Ectodermal cell (in vitro differentiated cells): ENCODE measurements at regions not wholly inside any gene's neighbourhood (a gene's known extent, or its start where the extent isn't known, plus 50 kb on each side); places are given as distances from the start of the nearest gene placed in this dataset.

ENCODE experiments used
- H3K27ac ChIP-seq: 2 replicates; pipeline ENCODE4 v1.7.0; 2013; ENCODE audit warnings: mild to moderate bottlenecking, low read depth, low read length; ENCODE audit not compliant: insufficient read depth, poor library complexity, severe bottlenecking
- H3K27me3 ChIP-seq: 2 replicates; pipeline ENCODE4 v1.7.0; 2013; ENCODE audit warnings: mild to moderate bottlenecking, low read length; ENCODE audit not compliant: insufficient read depth, control insufficient read depth, poor library complexity, severe bottlenecking
- H3K36me3 ChIP-seq: one replicate; pipeline ENCODE4 v1.7.0; 2013; ENCODE audit warnings: low read length; ENCODE audit not compliant: control insufficient read depth, insufficient read depth
- H3K4me1 ChIP-seq: one replicate; pipeline ENCODE4 v1.7.0; 2013; ENCODE audit warnings: low read length; ENCODE audit not compliant: control insufficient read depth, insufficient read depth
- H3K4me3 ChIP-seq: 2 replicates; pipeline ENCODE4 v1.7.0; 2013; ENCODE audit warnings: low read depth, low read length, control low read depth; ENCODE audit not compliant: insufficient read depth
- H3K9me3 ChIP-seq: 2 replicates; pipeline ENCODE4 v1.7.0; 2013; ENCODE audit warnings: mild to moderate bottlenecking, low read length, moderate library complexity; ENCODE audit not compliant: control insufficient read depth
- WGBS, 2 experiments: methylation state at CpG; one replicate each; pipeline ENCODE4 v1.1.7; 2013; ENCODE audit warnings: missing lambda C conversion rate in 2 of 2; 5-methylcytosine and 5-hydroxymethylcytosine counted together

DNA sequence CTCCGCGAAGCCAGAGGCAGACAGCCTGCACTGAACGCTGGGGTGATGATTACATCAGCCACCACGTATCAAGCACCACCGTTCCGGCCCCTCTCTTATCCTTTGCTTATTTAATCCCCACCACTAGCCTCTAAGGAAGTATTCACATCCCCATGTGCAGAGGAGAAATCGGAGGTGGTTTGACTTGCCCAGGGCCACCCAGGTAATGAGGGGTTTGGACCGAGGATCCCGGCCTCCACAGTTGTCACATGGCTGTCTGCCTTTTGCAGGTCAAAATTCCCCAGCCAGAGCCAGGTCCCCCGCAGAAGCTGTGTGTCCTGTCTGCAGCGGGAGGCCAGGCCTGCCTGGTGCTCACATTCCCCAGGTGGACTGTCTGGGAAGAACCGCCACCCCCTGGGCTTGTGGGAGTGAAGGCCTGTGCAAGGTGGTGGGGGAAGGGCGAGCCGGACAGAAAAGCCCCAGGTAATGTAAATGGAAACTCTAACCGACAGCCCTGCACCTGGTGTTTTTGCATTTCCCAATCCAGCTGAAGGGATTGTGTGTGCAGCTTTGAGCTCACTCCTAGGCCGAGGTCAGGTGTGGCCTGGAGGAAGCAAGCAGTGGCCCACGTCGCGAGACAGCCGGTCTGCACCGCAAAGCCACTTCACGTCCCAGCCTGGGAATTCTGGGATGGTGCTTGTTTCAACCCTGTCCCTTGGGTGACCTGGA is 108.5 kb upstream of the ID2 start:
- H3K36me3 ChIP-seq: no peaks in the 10 kb centered on the region
- H3K27ac ChIP-seq: no peak overlapping the region
- H3K27me3 ChIP-seq: no peaks in the 10 kb centered on the region
- peaks cover 4% of the 10 kb centered on the region for H3K4me1 ChIP-seq
- H3K4me3 ChIP-seq: no peak overlapping the region
- 89% methylated on average over 22 of the region's 22 CpGs for WGBS, 2 experiments
- H3K9me3 ChIP-seq: no peaks in the 10 kb centered on the region

DNA sequence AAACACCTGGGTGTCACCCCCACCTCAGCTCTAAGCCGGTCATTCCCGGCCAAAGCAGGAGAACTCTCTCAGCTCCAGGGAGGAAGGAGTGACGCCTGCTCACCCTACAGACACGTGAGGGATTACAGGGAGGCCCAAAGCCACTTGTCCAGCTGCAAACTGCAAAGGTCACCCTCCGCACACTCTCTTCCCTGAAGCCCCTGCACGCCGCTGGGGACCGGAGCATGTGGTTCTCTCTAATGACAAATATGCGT is 108.0 kb upstream of the ID2 start:
- no peaks in the 10 kb centered on the region for H3K27me3 ChIP-seq
- no peak overlapping the region for H3K27ac ChIP-seq
- WGBS, 2 experiments: 90 to 93% methylated on average over 9 of the region's 9 CpGs
- no peaks in the 10 kb centered on the region for H3K36me3 ChIP-seq
- H3K4me1 ChIP-seq: peaks cover 4% of the 10 kb centered on the region
- H3K4me3 ChIP-seq: no peak overlapping the region
- no peaks in the 10 kb centered on the region for H3K9me3 ChIP-seq

DNA sequence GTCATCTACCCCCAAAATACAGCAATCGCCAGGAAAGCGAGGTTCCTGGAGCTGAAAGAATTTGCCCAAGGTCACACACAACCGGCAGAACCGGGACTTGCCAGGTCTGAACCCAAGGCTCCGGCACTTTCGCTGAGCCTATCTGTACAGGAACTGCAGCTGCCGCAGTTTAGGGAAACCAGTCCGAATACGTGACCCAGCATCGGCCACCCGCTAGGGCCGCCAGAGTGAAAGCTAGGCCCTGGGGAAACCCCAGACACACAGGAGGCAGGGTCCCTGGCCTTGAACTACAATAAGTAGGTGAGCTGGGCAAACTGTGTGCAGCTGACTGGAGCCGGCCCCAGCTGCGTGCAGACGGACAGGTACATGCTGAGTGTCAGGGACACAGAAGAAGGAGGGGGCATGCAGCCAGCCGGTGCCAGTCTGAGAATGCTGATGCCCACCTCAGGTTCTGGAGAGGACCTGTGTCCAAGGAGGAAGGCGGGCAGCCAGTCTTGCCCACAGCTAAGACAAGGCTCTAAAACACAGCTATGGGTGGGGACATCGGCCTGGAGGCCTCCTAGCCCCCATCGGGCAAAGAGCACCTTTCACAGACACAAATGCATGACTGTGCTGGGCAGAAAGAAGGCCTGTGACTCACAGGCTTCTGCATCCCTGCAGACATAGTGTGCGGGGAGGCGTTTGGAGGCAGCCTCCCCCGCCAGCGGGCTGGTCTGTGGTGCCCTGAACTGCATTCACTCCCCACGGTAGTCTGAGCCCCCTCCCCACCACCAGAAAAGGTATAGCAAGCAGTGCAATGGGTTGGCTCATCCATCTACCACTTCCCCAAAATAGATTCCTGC is 107.4 kb upstream of the ID2 start:
- no peaks in the 10 kb centered on the region for H3K9me3 ChIP-seq
- H3K4me1 ChIP-seq: peaks cover 4% of the 10 kb centered on the region
- 94% methylated on average over 24 of the region's 24 CpGs for WGBS, 2 experiments
- H3K4me3 ChIP-seq: no peak overlapping the region
- no peaks in the 10 kb centered on the region for H3K36me3 ChIP-seq
- H3K27ac ChIP-seq: no peak overlapping the region
- H3K27me3 ChIP-seq: no peaks in the 10 kb centered on the region

DNA sequence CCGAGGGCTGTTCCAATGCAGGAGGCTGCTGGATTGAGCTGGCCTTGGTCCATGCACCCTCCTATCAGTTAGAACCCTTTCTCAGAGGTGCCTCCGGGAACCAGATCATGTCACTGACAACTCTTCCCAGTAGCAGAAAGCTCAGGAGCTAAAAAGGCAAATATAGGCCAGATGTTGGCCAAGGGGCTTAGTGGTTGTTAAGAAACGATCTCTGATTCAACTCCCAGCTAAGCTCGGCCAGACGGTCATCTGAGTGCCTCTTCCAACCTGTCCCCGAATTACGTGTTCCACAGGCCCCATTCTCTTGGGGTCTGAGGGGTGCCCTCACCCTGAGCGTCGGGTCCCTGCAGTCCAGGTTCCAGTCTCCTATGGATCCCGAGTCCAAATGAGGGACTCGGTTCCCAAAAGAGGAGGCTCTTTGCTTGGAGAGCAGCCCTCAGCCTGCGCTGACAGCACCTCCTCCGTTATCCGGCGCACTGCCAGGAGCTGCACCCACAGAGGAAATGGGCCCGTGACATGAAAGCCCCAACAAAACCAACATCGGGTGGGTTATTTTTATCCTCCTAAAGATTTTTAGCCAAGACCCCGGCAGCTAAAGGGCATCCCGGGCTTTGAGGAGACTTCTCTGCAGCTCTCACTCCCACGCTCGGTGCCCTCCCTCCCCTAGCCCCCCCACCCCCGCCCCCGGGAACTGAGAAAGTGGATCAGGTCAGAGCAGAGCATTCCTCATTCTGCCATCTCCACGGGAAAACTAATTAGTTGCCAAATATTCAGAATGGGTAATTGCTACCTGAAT is 106.6 kb upstream of the ID2 start:
- Histone ChIP-seq H3K36me3 (no peaks in the 10 kb centered on the region), H3K27ac (no peak overlapping the region), H3K4me3 (no peak overlapping the region), H3K27me3 (no peaks in the 10 kb centered on the region), H3K9me3 (no peaks in the 10 kb centered on the region), H3K4me1 (peaks cover 4% of the 10 kb centered on the region)
- WGBS, 2 experiments: 89 to 91% methylated on average over 22 to 23 of the region's 24 CpGs

DNA sequence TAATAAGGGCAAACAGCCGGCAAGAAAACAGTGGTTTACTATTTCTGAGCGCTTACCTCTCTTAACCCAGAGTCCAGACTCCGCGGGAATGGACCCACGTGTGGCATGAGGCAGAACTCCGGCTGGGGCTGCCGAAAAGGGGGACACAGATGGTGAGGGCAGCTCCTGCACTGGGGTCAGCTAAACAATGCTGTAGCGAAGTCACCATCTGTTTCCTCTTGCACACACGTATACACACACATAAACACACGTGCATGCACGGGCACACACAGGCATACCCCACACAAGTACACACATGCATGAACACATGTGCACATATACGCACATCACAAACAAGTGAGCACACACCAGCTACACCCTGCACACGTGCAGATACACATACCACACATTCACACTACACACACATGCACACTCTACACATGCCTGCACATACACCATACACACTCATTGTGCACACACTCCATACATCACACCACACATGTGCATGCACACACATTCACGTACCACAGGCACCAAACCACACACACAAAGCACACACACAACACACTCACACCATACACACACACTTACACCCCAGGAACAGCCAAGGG is 105.9 kb upstream of the ID2 start:
- no peak overlapping the region for H3K27ac ChIP-seq
- H3K36me3 ChIP-seq: no peaks in the 10 kb centered on the region
- no peak overlapping the region for H3K4me3 ChIP-seq
- WGBS, 2 experiments: 92 to 94% methylated on average over 14 of the region's 14 CpGs
- H3K4me1 ChIP-seq: peaks cover 4% of the 10 kb centered on the region
- H3K9me3 ChIP-seq: no peaks in the 10 kb centered on the region
- no peaks in the 10 kb centered on the region for H3K27me3 ChIP-seq

DNA sequence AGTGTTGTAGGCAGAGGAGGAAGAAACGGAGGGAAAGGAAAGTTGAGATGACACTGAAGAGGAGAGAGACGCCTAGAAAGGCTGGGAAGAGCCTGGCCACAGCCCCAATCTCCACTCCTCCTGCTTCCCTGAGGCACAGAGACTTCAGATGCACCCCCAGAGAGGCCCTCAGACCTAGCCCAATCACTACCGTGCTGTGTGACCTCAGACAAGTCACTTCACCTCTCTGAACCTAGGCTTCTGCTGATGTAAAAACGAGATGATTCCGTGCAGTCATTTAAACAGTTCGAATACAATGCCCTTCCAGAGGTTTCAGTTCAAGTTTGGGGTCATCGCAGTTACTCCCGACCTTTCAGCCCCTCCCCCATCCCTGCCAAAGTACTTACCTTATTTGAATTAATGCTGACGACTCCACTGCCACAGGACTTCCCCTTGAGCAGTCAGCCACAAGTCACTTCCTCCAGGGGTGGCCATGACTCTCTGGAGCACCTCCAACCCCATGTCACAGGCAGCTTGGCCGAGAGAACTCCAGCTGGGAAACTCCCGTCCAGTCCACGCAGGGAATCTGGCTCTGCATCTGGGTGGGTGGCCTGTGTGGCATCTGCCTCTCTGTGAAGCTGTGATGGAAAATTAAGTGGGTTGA is 105.2 kb upstream of the ID2 start:
- H3K4me3 ChIP-seq: no peak overlapping the region
- no peak overlapping the region for H3K27ac ChIP-seq
- no peaks in the 10 kb centered on the region for H3K27me3 ChIP-seq
- 84 to 88% methylated on average over 12 of the region's 12 CpGs for WGBS, 2 experiments
- no peaks in the 10 kb centered on the region for H3K36me3 ChIP-seq
- H3K9me3 ChIP-seq: no peaks in the 10 kb centered on the region
- H3K4me1 ChIP-seq: peaks cover 4% of the 10 kb centered on the region

DNA sequence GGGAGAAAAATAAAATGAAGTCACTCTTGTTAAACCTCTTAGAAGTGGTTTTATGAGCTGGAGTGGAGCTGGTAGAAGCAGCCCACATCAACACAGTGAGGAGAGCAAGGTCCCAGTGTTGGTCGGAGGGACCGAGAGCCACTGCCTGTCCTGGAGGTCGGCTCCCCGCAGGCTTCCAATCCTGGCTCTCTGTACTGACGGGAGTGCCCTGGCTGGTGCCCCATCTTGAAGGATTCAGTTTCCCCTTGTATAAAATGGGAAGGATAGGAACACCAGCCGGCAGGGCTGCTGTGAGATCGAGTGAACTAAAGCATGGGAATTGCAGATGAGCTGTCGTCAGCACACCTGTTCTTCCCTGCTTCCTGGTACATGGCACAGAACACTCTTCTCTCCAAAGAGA is 104.3 kb upstream of the ID2 start:
- Histone ChIP-seq H3K4me1 (peaks cover 4% of the 10 kb centered on the region), H3K36me3 (no peaks in the 10 kb centered on the region), H3K27me3 (peaks cover 7% of the 10 kb centered on the region), H3K9me3 (no peaks in the 10 kb centered on the region), H3K27ac (no peak overlapping the region), H3K4me3 (no peak overlapping the region)
- 78 to 81% methylated on average over 8 of the region's 8 CpGs for WGBS, 2 experiments

DNA sequence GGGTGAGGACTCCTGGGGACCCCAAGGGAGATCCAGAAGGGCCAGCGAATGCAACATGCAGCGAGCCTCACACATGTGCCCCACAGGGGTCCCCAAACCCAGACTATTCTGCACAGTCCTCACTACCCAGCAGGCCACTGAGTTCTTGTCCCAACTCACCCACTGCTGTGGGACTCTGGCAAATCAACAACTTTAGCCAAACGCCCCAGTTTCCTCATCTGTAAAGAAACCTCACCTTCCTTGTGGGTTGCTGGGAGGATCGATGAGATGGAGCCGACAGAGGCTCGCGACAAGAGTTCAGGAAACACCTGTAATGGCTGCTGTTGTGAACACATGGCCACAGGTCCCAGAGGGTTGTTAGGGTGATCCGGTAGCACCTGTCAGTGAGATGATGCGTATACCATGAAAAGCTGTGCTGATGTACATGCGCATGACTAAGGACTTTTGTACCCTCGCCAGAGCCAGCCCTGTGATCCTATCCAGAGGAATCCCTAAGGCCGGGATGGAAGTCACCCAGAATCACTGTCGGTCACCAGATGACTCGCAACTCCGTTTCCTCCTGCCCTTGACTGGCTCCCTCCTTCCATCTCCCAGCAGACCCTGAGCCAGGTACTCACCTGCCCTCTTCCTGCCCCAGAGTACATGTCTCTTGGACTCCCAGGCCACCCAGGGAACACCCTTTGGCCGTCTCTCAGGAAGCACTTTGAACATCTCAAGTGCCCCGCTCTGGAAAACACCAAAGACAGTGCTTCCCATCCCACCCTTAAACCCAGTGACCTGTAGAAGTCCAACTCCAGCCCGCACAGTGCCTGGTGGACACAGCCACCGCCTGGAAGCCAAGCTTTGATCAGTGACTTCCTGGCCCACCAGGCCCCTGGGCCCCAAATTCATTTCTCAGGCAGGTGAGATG is 103.3 kb upstream of the ID2 start:
- Histone ChIP-seq H3K27me3 (peaks cover 17% of the 10 kb centered on the region), H3K4me3 (no peak overlapping the region), H3K9me3 (no peaks in the 10 kb centered on the region), H3K27ac (no peak overlapping the region), H3K36me3 (no peaks in the 10 kb centered on the region), H3K4me1 (peaks cover 8% of the 10 kb centered on the region)
- 92 to 93% methylated on average over 19 of the region's 19 CpGs for WGBS, 2 experiments

DNA sequence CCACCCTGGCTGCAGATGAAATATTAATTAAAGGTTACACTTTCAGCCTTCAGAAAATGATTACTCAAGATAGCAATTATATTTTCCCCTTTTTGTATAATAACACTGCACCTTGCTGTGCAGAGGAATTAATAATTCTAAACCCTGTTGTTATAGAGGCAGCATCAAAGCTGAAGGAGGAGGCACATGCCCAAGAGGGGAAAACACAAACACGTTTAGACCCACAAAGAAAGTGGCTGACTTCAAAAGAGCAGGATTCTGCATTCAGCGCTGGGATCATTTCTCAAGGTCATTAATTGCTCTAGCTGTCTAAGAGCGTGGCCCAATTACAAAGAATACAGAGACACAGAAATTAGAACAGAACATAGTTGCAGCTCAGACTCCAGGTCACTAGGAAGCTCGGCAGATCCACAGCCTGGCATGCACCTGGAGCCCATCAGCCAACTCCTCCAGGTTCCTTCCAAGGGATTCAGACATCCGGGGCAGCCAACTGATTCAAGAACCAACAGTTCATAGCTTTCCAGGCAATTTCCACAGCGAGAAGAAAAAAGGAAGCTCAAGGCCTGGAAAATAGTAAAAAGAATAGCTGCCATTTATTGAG is 102.3 kb upstream of the ID2 start:
- Histone ChIP-seq H3K4me3 (no peak overlapping the region), H3K36me3 (no peaks in the 10 kb centered on the region), H3K9me3 (no peaks in the 10 kb centered on the region), H3K4me1 (peaks cover 14% of the 10 kb centered on the region), H3K27ac (no peak overlapping the region), H3K27me3 (peaks cover 27% of the 10 kb centered on the region)
- 91 to 92% methylated on average over 6 of the region's 6 CpGs for WGBS, 2 experiments
